H1 (cell line): ENCODE measurements at regions not wholly inside any gene's neighbourhood (a gene's known extent, or its start where the extent isn't known, plus 50 kb on each side); places are given as distances from the start of the nearest gene placed in this dataset.

Experiments used
- CTCF ChIA-PET: fragments of 300-600 bp; sonication (Branson Sonifier 250); formaldehyde crosslinking; loops from one replicate; lab custom pipeline; 2021; ENCODE audit not compliant: partially characterized antibody; lab: Charles Lee
- POLR2A ChIA-PET: fragments of 300-600 bp; sonication (Branson Sonifier 250); formaldehyde crosslinking; loops from one replicate; lab custom pipeline; 2021; ENCODE audit warnings: inconsistent platforms; ENCODE audit not compliant: partially characterized antibody; lab: Charles Lee
- DNase-seq, 2 experiments: peaks; one replicate each; pipeline versions ENCODE4 v3.0.0 to v3.0.0-alpha.2; 2010 to 2022; ENCODE audit warnings: low spot score in 2 of 2, low read depth in 1 of 2, mixed read lengths in 1 of 2
- FAIRE-seq: peaks from 2 replicates; lab custom pipeline; 2011; peaks lifted over from hg19 to GRCh38; lab: Jason Lieb, UNC
- H2AFZ ChIP-seq: 2 replicates; pipeline ENCODE4 v1.8.1; 2012; ENCODE audit warnings: low read length, inconsistent platforms
- H2AK5ac ChIP-seq: 2 replicates; pipeline ENCODE4 v1.6.1; 2013; ENCODE audit warnings: low read depth, low read length
- H2BK120ac ChIP-seq: replicated peaks from 2 replicates; pipeline ENCODE3; 2013; ENCODE audit warnings: low read depth, low read length, inconsistent platforms
- H2BK12ac ChIP-seq: 2 replicates; pipeline ENCODE4 v1.6.1; 2013; ENCODE audit warnings: low read depth, low read length
- H2BK15ac ChIP-seq: 2 replicates; pipeline ENCODE4 v1.6.1; 2013; ENCODE audit warnings: low read length
- H2BK20ac ChIP-seq: 2 replicates; pipeline ENCODE4 v1.6.1; 2013; ENCODE audit warnings: low read length
- H2BK5ac ChIP-seq: 2 replicates; pipeline ENCODE4 v1.6.1; 2013; ENCODE audit warnings: low read depth, low read length
- H3K14ac ChIP-seq: 2 replicates; pipeline ENCODE4 v1.6.1; 2013; ENCODE audit warnings: inconsistent platforms; ENCODE audit not compliant: insufficient read length
- H3K18ac ChIP-seq: 2 replicates; pipeline ENCODE4 v1.6.1; 2013; ENCODE audit warnings: low read length; ENCODE audit errors: extremely low read depth
- H3K23ac ChIP-seq: 2 replicates; pipeline ENCODE4 v1.6.1; 2013; ENCODE audit warnings: inconsistent platforms; ENCODE audit not compliant: insufficient read length
- H3K23me2 ChIP-seq: 2 replicates; pipeline ENCODE4 v1.6.1; 2013; ENCODE audit warnings: low read depth, low read length
- H3K27ac ChIP-seq: 2 replicates; pipeline ENCODE4 v1.6.1; 2011; ENCODE audit warnings: low read depth, low read length, inconsistent platforms
- H3K27me3 ChIP-seq, 4 experiments: replicated peaks in 1 of 4; 1 replicate in 1 of 4; 2 replicates in 3 of 4; pipeline versions ENCODE4 v1.6.1 to v1.8.1; 2011 to 2013; ENCODE audit warnings: low read length in 3 of 4, mild to moderate bottlenecking in 3 of 4, inconsistent platforms in 2 of 4, mixed read lengths in 2 of 4, moderate library complexity in 1 of 4; ENCODE audit not compliant: control insufficient read depth in 3 of 4, insufficient read depth in 3 of 4; ENCODE audit errors: extremely low read depth in 1 of 4
- H3K36me3 ChIP-seq, 4 experiments: 2 replicates each; pipeline versions ENCODE4 v1.6.1 to v1.8.1; 2011 to 2013; ENCODE audit warnings: mild to moderate bottlenecking in 4 of 4, low read length in 3 of 4, moderate library complexity in 2 of 4, control low read depth in 1 of 4, inconsistent platforms in 1 of 4; ENCODE audit not compliant: insufficient read depth in 4 of 4, control insufficient read depth in 2 of 4
- H3K4ac ChIP-seq: replicated peaks from 2 replicates; pipeline ENCODE3; 2013; ENCODE audit warnings: low read length, low read depth, mixed read lengths, inconsistent platforms; ENCODE audit not compliant: insufficient read length
- H3K4me1 ChIP-seq, 4 experiments: replicated peaks in 1 of 4; 1 replicate in 1 of 4; 2 replicates in 3 of 4; pipeline versions ENCODE4 v1.6.1 to v1.8.1; 2011 to 2013; ENCODE audit warnings: low read length in 3 of 4, inconsistent platforms in 2 of 4, mixed read lengths in 1 of 4; ENCODE audit not compliant: insufficient read depth in 4 of 4, control insufficient read depth in 3 of 4
- H3K4me2 ChIP-seq, 2 experiments: 2 replicates each; pipeline versions ENCODE4 v1.6.1 to v1.8.1; 2011 to 2013; ENCODE audit warnings: low read depth in 2 of 2, low read length in 2 of 2, control low read depth in 1 of 2, inconsistent platforms in 1 of 2, mild to moderate bottlenecking in 1 of 2; ENCODE audit not compliant: insufficient read depth in 1 of 2
- H3K4me3 ChIP-seq, 4 experiments: fragments of 200-600, 300-600 bp in 1 of 4; sonication (generic), shearing (Covaris generic), sonication (Bioruptor Twin) in 1 of 4; 2 replicates each; pipeline versions ENCODE4 v1.5.1 to v1.8.1; 2011 to 2016; ENCODE audit warnings: low read length in 4 of 4, low read depth in 3 of 4, control low read depth in 2 of 4, inconsistent platforms in 2 of 4, mild to moderate bottlenecking in 2 of 4, mixed read lengths in 1 of 4, moderate library complexity in 1 of 4; ENCODE audit not compliant: insufficient read depth in 2 of 4; ENCODE audit errors: extremely low read depth in 1 of 4
- H3K56ac ChIP-seq: replicated peaks from 2 replicates; pipeline ENCODE3; 2013; ENCODE audit warnings: low read depth, mild to moderate bottlenecking, mixed read lengths, low read length, inconsistent platforms; ENCODE audit not compliant: insufficient read length
- H3K79me1 ChIP-seq: 2 replicates; pipeline ENCODE4 v1.6.1; 2013; ENCODE audit warnings: low read depth, low read length, control low read depth
- H3K79me2 ChIP-seq, 2 experiments: 2 replicates each; pipeline versions ENCODE4 v1.6.1 to v1.8.1; 2012 to 2013; ENCODE audit warnings: low read length in 2 of 2, mild to moderate bottlenecking in 2 of 2, inconsistent platforms in 1 of 2; ENCODE audit not compliant: insufficient read depth in 2 of 2, control insufficient read depth in 1 of 2
- H3K9ac ChIP-seq, 4 experiments: replicated peaks in 1 of 4; 1 replicate in 1 of 4; 2 replicates in 3 of 4; pipeline versions ENCODE4 v1.6.1 to v1.8.1; 2011 to 2013; ENCODE audit warnings: low read depth in 3 of 4, low read length in 3 of 4, control low read depth in 2 of 4, mild to moderate bottlenecking in 2 of 4, moderate library complexity in 2 of 4, inconsistent platforms in 1 of 4; ENCODE audit errors: extremely low read depth in 1 of 4
- H3K9me3 ChIP-seq, 2 experiments: 2 replicates each; pipeline versions ENCODE4 v1.6.1 to v1.8.1; 2012 to 2013; ENCODE audit warnings: mild to moderate bottlenecking in 2 of 2, moderate library complexity in 2 of 2, control low read depth in 1 of 2, inconsistent platforms in 1 of 2, low read depth in 1 of 2, low read length in 1 of 2, mixed read lengths in 1 of 2; ENCODE audit not compliant: insufficient read depth in 2 of 2
- H4K20me1 ChIP-seq, 2 experiments: replicated peaks in 1 of 2; 2 replicates each; pipeline versions ENCODE3 to v1.8.1; 2011 to 2013; ENCODE audit warnings: inconsistent platforms in 2 of 2, low read length in 2 of 2, mild to moderate bottlenecking in 1 of 2; ENCODE audit not compliant: insufficient read depth in 2 of 2, control insufficient read depth in 1 of 2
- H4K5ac ChIP-seq: 2 replicates; pipeline ENCODE4 v1.6.1; 2013; ENCODE audit warnings: low read length, low read depth, mixed read lengths, inconsistent platforms; ENCODE audit not compliant: insufficient read length
- H4K8ac ChIP-seq: 2 replicates; pipeline ENCODE4 v1.8.0; 2013; ENCODE audit warnings: mild to moderate bottlenecking, moderate library complexity, low read length, inconsistent platforms; ENCODE audit not compliant: insufficient read depth; ENCODE audit errors: extremely low read depth
- H4K91ac ChIP-seq: replicated peaks from 2 replicates; pipeline ENCODE3; 2013; ENCODE audit warnings: low read length, mixed read lengths, inconsistent platforms; ENCODE audit not compliant: insufficient read length
- BCL11A ChIP-seq, 2 experiments: IDR thresholded peaks; one replicate each; pipeline ENCODE4 v1.6.1; 2011; ENCODE audit warnings: low read depth in 2 of 2, low read length in 2 of 2, mild to moderate bottlenecking in 2 of 2
- CHD1 ChIP-seq: IDR thresholded peaks from 2 replicates; pipeline ENCODE4 v1.6.1; 2012; ENCODE audit warnings: low read depth, low read length, improper control_type of control experiment
- CHD2 ChIP-seq: IDR thresholded peaks from 2 replicates; pipeline ENCODE4 v1.6.1; 2012; ENCODE audit warnings: low read length, improper control_type of control experiment
- GTF2F1 ChIP-seq: IDR thresholded peaks from 2 replicates; pipeline ENCODE4 v1.6.1; 2012; ENCODE audit warnings: low read depth, low read length, improper control_type of control experiment, borderline replicate concordance
- MAX ChIP-seq: IDR thresholded peaks from 2 replicates; pipeline ENCODE4 v1.6.1; 2012; ENCODE audit warnings: inconsistent platforms
- NRF1 ChIP-seq: IDR thresholded peaks from 2 replicates; pipeline ENCODE4 v1.6.1; 2011; ENCODE audit warnings: mild to moderate bottlenecking, low read depth, low read length, improper control_type of control experiment
- POLR2A ChIP-seq, 2 experiments: IDR thresholded peaks; 1 replicate in 1 of 2; 2 replicates in 1 of 2; pipeline ENCODE4 v1.6.1; 2011; ENCODE audit warnings: low read depth in 2 of 2, low read length in 2 of 2, mild to moderate bottlenecking in 2 of 2; ENCODE audit errors: control extremely low read depth in 1 of 2
- SIN3A ChIP-seq, 2 experiments: IDR thresholded peaks in 1 of 2; conservative IDR thresholded peaks in 1 of 2; 2 replicates each; pipeline ENCODE4 v1.6.1; 2011 to 2012; ENCODE audit warnings: low read length in 2 of 2, improper control_type of control experiment in 1 of 2, low read depth in 1 of 2, mild to moderate bottlenecking in 1 of 2
- SIX5 ChIP-seq: IDR thresholded peaks from 2 replicates; pipeline ENCODE4 v1.6.1; 2011; ENCODE audit warnings: mild to moderate bottlenecking, low read depth, low read length
- SP4 ChIP-seq: IDR thresholded peaks from 2 replicates; pipeline ENCODE4 v1.6.1; 2012; ENCODE audit warnings: low read length, inconsistent platforms
- SUZ12 ChIP-seq: fragments of 200-600 bp; sonication (generic); IDR thresholded peaks from 2 replicates; pipeline ENCODE4 v1.6.1; 2012; ENCODE audit warnings: mild to moderate bottlenecking, inconsistent platforms, low read length, moderate library complexity, mixed read lengths
- TAF1 ChIP-seq: IDR thresholded peaks from 2 replicates; pipeline ENCODE4 v1.6.1; 2011; ENCODE audit warnings: mild to moderate bottlenecking, low read depth, low read length
- WGBS, 2 experiments: shearing (Covaris generic) in 1 of 2; methylation state at CpG; one replicate each; pipeline versions ENCODE4 v1.1.6 to v1.1.7; 2013 to 2015; ENCODE audit warnings: low lambda C conversion rate in 2 of 2, mixed read lengths in 2 of 2, inconsistent platforms in 1 of 2, low coverage in 1 of 2, missing lambda C conversion rate in 1 of 2; ENCODE audit not compliant: insufficient replicate concordance in 2 of 2, insufficient coverage in 1 of 2, insufficient read length in 1 of 2; ENCODE audit errors: extremely low coverage in 1 of 2, missing lambda C conversion rate in 1 of 2; 5-methylcytosine and 5-hydroxymethylcytosine counted together

- Histone ChIP-seq H2BK15ac (no peak overlapping the region), H3K36me3 (no peaks in the 10 kb centered on the region), H3K9ac (no peak overlapping the region), H3K18ac (no peak overlapping the region), H3K4me3 (no peak overlapping the region), H3K23me2 (no peaks in the 10 kb centered on the region), H3K56ac (no peak overlapping the region), H2BK12ac (no peak overlapping the region), H4K20me1 (no peaks in the 10 kb centered on the region), H3K4me2 (no peak overlapping the region), H4K91ac (no peak overlapping the region)
- WGBS, 2 experiments: 94% methylated on average over 1 of the region's 1 CpG; no CpG with 5 or more reads in 1 of the 2 experiments
- DNase-seq (no peak), FAIRE-seq (no peak)
- CTCF ChIA-PET: interaction anchor here (0.7 kb wide), 1 partner anchor 511 kb away, joined by 3 read pairs; no protein-coding TSS in a partner anchor
- TF ChIP-seq TAF1 (no peak), POLR2A (IDR thresholded peaks at IDR 0.05; ENCODE audit: control extremely low read depth in 1 of 2, low read depth in 2 of 2, low read length in 2 of 2) (no peak), MAX (no peak), CHD1 (no peak), SIX5 (no peak), CHD2 (no peak), SUZ12 (no peak), NRF1 (no peak), SIN3A (conservative IDR thresholded peaks at IDR 0.05 in 1 of 2, IDR thresholded peaks at IDR 0.05 in 1 of 2; ENCODE audit: low read depth in 1 of 2, low read length in 2 of 2) (no peak), BCL11A (IDR thresholded peaks at IDR 0.05; ENCODE audit: low read depth in 2 of 2, low read length in 2 of 2) (no peak), SP4 (no peak), GTF2F1 (no peak)
- TF ChIP-seq, all 59 proteins: peak for 0
- no peak overlapping the region for H4K8ac ChIP-seq
- H2AFZ ChIP-seq: no peak overlapping the region
- no peak overlapping the region for H2BK5ac ChIP-seq
- no peak overlapping the region for H2AK5ac ChIP-seq
- no peaks in the 10 kb centered on the region for H3K4me1 ChIP-seq
- peaks cover 0 to 1% (median 0%) of the 10 kb centered on the region in 4 experiments; a peak in 1 of 7 replicates for H3K27me3 ChIP-seq
- H2BK20ac ChIP-seq: no peak overlapping the region
- POLR2A ChIA-PET: no interaction called here
- no peaks in the 10 kb centered on the region for H3K79me1 ChIP-seq
- no peak overlapping the region for H3K14ac ChIP-seq
- H2BK120ac ChIP-seq: no peak overlapping the region
- no peak overlapping the region for H3K23ac ChIP-seq
- no peaks in the 10 kb centered on the region for H3K9me3 ChIP-seq
- H3K4ac ChIP-seq: no peak overlapping the region
- H3K27ac ChIP-seq: no peak overlapping the region
- no peaks in the 10 kb centered on the region for H3K79me2 ChIP-seq
- no peak overlapping the region for H4K5ac ChIP-seq
Observed at GRCh38 chr1:104726917-104727316, 977.2 kb downstream of the AMY1C start.
